H9 (cell line): ENCODE measurements at regions not wholly inside any gene's neighbourhood (a gene's known extent, or its start where the extent isn't known, plus 50 kb on each side); places are given as distances from the start of the nearest gene placed in this dataset.

Experiments
- DNase-seq: peaks from one replicate; pipeline ENCODE4 v3.0.0-alpha.2; 2017
- H2AFZ ChIP-seq: one replicate; pipeline ENCODE4 v1.6.1; 2013; ENCODE audit warnings: mild to moderate bottlenecking, low read length, control low read depth, moderate library complexity
- H2AK5ac ChIP-seq: 2 replicates; pipeline ENCODE4 v1.6.1; 2013; ENCODE audit warnings: low read length, control low read depth, mixed read lengths; ENCODE audit not compliant: insufficient read length
- H2BK120ac ChIP-seq: one replicate; pipeline ENCODE4 v1.6.1; 2013; ENCODE audit warnings: low read depth, mild to moderate bottlenecking, low read length, control low read depth, inconsistent platforms; ENCODE audit not compliant: poor library complexity, severe bottlenecking
- H2BK12ac ChIP-seq: 2 replicates; pipeline ENCODE4 v1.6.1; 2013; ENCODE audit warnings: low read length, control low read depth, mixed read lengths, low read depth; ENCODE audit not compliant: insufficient read length
- H2BK15ac ChIP-seq: 2 replicates; pipeline ENCODE4 v1.6.1; 2013; ENCODE audit warnings: low read depth, low read length, control low read depth
- H2BK20ac ChIP-seq: one replicate; pipeline ENCODE4 v1.6.1; 2013; ENCODE audit warnings: low read depth, mild to moderate bottlenecking, low read length, control low read depth, inconsistent platforms; ENCODE audit not compliant: poor library complexity, severe bottlenecking
- H2BK5ac ChIP-seq: 2 replicates; pipeline ENCODE4 v1.6.1; 2013; ENCODE audit warnings: low read length, control low read depth, mixed read lengths; ENCODE audit not compliant: insufficient read length
- H3K14ac ChIP-seq: 2 replicates; pipeline ENCODE4 v1.6.1; 2013; ENCODE audit warnings: low read length, control low read depth; ENCODE audit not compliant: insufficient read depth
- H3K18ac ChIP-seq: 2 replicates; pipeline ENCODE4 v1.6.1; 2013; ENCODE audit warnings: low read depth, mild to moderate bottlenecking, mixed read lengths, low read length, control low read depth; ENCODE audit not compliant: insufficient read length
- H3K23ac ChIP-seq: 2 replicates; pipeline ENCODE4 v1.6.1; 2013; ENCODE audit warnings: low read length, control low read depth, mixed read lengths, low read depth; ENCODE audit not compliant: insufficient read length
- H3K23me2 ChIP-seq: 2 replicates; pipeline ENCODE4 v1.6.1; 2013; ENCODE audit warnings: low read depth, mild to moderate bottlenecking, mixed read lengths, low read length, control low read depth; ENCODE audit not compliant: insufficient read length, poor library complexity, severe bottlenecking
- H3K27ac ChIP-seq: 2 replicates; pipeline ENCODE4 v1.5.1; 2013; ENCODE audit warnings: low read length, control low read depth, mixed read lengths, low read depth; ENCODE audit not compliant: insufficient read length
- H3K27me3 ChIP-seq: 2 replicates; pipeline ENCODE4 v1.6.1; 2013; ENCODE audit warnings: low read length, control low read depth, inconsistent platforms; ENCODE audit not compliant: insufficient read depth
- H3K4ac ChIP-seq: 2 replicates; pipeline ENCODE4 v1.6.1; 2013; ENCODE audit warnings: low read depth, mild to moderate bottlenecking, control low read depth, inconsistent platforms, low read length, moderate library complexity
- H3K4me1 ChIP-seq: 2 replicates; pipeline ENCODE4 v1.6.1; 2013; ENCODE audit warnings: low read length, control low read depth, inconsistent platforms; ENCODE audit not compliant: insufficient read depth
- H3K4me2 ChIP-seq: 2 replicates; pipeline ENCODE4 v1.6.1; 2013; ENCODE audit warnings: low read length, control low read depth, mixed read lengths; ENCODE audit not compliant: insufficient read length, insufficient read depth
- H3K56ac ChIP-seq: 2 replicates; pipeline ENCODE4 v1.6.1; 2013; ENCODE audit warnings: low read depth, mild to moderate bottlenecking, mixed read lengths, low read length, control low read depth; ENCODE audit not compliant: insufficient read length
- H3K79me1 ChIP-seq: 2 replicates; pipeline ENCODE4 v1.6.1; 2013; ENCODE audit warnings: low read depth, mild to moderate bottlenecking, moderate library complexity, low read length, control low read depth, inconsistent platforms; ENCODE audit not compliant: insufficient read depth, poor library complexity, severe bottlenecking
- H3K79me2 ChIP-seq: 2 replicates; pipeline ENCODE4 v1.6.1; 2013; ENCODE audit warnings: low read length, control low read depth, inconsistent platforms; ENCODE audit not compliant: insufficient read depth
- H3K9ac ChIP-seq: 2 replicates; pipeline ENCODE4 v1.6.1; 2013; ENCODE audit warnings: low read length, control low read depth, mixed read lengths; ENCODE audit not compliant: insufficient read length; ENCODE audit errors: extremely low read depth
- H3K9me3 ChIP-seq: one replicate; pipeline ENCODE4 v1.6.1; 2013; ENCODE audit warnings: low read depth, low read length, inconsistent platforms; ENCODE audit not compliant: control insufficient read depth
- H3T11ph ChIP-seq: one replicate; pipeline ENCODE4 v1.6.1; 2013; ENCODE audit warnings: mild to moderate bottlenecking, low read length, control low read depth, inconsistent platforms
- H4K20me1 ChIP-seq: one replicate; pipeline ENCODE4 v1.6.1; 2013; ENCODE audit not compliant: control insufficient read depth, insufficient read length, insufficient read depth
- H4K5ac ChIP-seq: 2 replicates; pipeline ENCODE4 v1.6.1; 2013; ENCODE audit warnings: low read depth, mild to moderate bottlenecking, mixed read lengths, low read length, control low read depth; ENCODE audit not compliant: insufficient read length
- H4K8ac ChIP-seq: replicated peaks from 2 replicates; pipeline ENCODE4 v1.6.1; 2013; ENCODE audit warnings: low read length, control low read depth, mixed read lengths, low read depth; ENCODE audit not compliant: insufficient read length
- H4K91ac ChIP-seq: 2 replicates; pipeline ENCODE4 v1.6.1; 2013; ENCODE audit warnings: low read depth, mild to moderate bottlenecking, moderate library complexity, mixed read lengths, low read length, control low read depth; ENCODE audit not compliant: insufficient read length
- H3K27ac Mint-ChIP-seq, 3 experiments: 2 replicates in 2 of 3; 3 replicates in 1 of 3; pipeline ENCODE4 v1.8.0; 2020 to 2021; ENCODE audit warnings: mixed read lengths in 3 of 3, mild to moderate bottlenecking in 1 of 3, moderate library complexity in 1 of 3
- H3K27me3 Mint-ChIP-seq: 2 replicates; pipeline ENCODE4 v1.8.0; 2021; ENCODE audit warnings: low read depth, mild to moderate bottlenecking, moderate library complexity, mixed read lengths
- H3K36me3 Mint-ChIP-seq, 3 experiments: 2 replicates in 2 of 3; 3 replicates in 1 of 3; pipeline ENCODE4 v1.8.0; 2020 to 2021; ENCODE audit warnings: low read depth in 3 of 3, mixed read lengths in 3 of 3; ENCODE audit not compliant: insufficient read depth in 1 of 3
- H3K4me1 Mint-ChIP-seq, 2 experiments: 2 replicates each; pipeline ENCODE4 v1.8.0; 2020; ENCODE audit warnings: mixed read lengths in 2 of 2
- H3K4me3 Mint-ChIP-seq, 2 experiments: 2 replicates in 1 of 2; 3 replicates in 1 of 2; pipeline ENCODE4 v1.8.0; 2020 to 2021; ENCODE audit warnings: mild to moderate bottlenecking in 2 of 2, mixed read lengths in 2 of 2, moderate library complexity in 1 of 2
- H3K9me3 Mint-ChIP-seq, 2 experiments: 2 replicates in 1 of 2; 3 replicates in 1 of 2; pipeline ENCODE4 v1.8.0; 2020; ENCODE audit warnings: mild to moderate bottlenecking in 2 of 2, mixed read lengths in 2 of 2, moderate library complexity in 1 of 2
- CTCF ChIP-seq: fragments of 200-600 bp; sonication (generic); conservative IDR thresholded peaks from 3 replicates; pipeline ENCODE4 v1.8.0; 2021; ENCODE audit warnings: antibody characterized with exemption, mild to moderate bottlenecking
- WGBS: extraction: QIAGEN DNeasy Blood & Tissue Kit; methylation state at CpG from one replicate; pipeline ENCODE4 v1.1.7; 2013; ENCODE audit warnings: missing lambda C conversion rate, low lambda C conversion rate, mixed read lengths; ENCODE audit not compliant: insufficient read length; ENCODE audit errors: extremely low coverage; 5-methylcytosine and 5-hydroxymethylcytosine counted together

DNA sequence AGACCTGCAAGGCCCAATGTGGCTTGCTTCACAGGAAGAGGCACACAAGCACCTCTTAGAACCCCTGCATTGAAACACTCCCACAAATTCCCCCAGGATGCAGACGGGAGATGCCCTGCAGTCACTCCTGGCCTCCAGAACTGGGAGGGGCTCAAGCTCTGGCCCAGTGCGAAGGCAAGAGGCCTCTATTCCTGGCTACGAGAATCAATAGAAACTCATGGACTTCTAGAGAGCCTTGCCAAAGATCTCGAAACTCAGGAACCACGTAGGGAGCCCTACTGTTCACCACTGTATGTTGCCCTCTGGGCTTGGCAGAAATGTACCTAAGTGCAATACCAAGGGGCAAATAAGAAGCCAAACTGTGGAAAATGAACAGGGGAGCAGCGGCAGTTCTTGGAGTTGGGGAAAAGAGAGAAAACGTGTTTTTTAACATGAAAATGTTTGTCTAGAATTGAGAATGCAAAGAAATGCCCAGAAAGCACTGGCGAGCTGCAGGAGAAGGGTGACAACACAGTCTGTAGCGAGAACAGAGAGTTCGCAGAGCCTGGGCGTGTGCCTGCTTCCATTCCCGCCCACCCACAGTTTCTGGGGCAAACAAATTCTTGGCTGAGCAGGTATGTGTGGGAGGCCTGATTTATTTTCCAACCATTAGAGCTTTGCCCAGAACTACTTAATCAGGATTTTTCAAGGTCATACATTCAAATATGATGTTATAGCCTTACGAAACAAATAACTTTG, 260.5 kb upstream of the KLF14 start:
- H3K4me1 ChIP-seq = no peaks in the 10 kb centered on the region
- no peak overlapping the region for H4K8ac ChIP-seq
- H3T11ph ChIP-seq = no peak overlapping the region
- no peak overlapping the region for H2AFZ ChIP-seq
- no peak overlapping the region for H3K56ac ChIP-seq
- no peak overlapping the region for H3K4me3 Mint-ChIP-seq
- no peak overlapping the region for H3K23ac ChIP-seq
- H3K36me3 Mint-ChIP-seq = no peaks in the 10 kb centered on the region
- 0 out of 7 replicates have a peak overlapping the region, but pooled peaks of 2 of the 3 experiments have one; percentile 26 to 74 for H3K27ac Mint-ChIP-seq
- no peak overlapping the region for H2BK120ac ChIP-seq
- TF ChIP-seq CTCF = no peak
- no peaks in the 10 kb centered on the region for H3K9me3 ChIP-seq
- no peak overlapping the region for H2AK5ac ChIP-seq
- no peak overlapping the region for H2BK5ac ChIP-seq
- H2BK12ac ChIP-seq = no peak overlapping the region
- no peak overlapping the region; the same call in 1 of the 2 replicates for H3K14ac ChIP-seq
- DNase-seq = no peak
- H3K9me3 Mint-ChIP-seq = no peaks in the 10 kb centered on the region
- no peaks in the 10 kb centered on the region for H3K79me2 ChIP-seq
- no CpG with 5 or more reads among the region's 13 CpGs for WGBS
- H3K27me3 Mint-ChIP-seq = no peaks in the 10 kb centered on the region
- peaks cover 11 to 20% of the 10 kb centered on the region in 2 experiments for H3K4me1 Mint-ChIP-seq
- H3K18ac ChIP-seq = no peak overlapping the region
- H4K20me1 ChIP-seq = no peaks in the 10 kb centered on the region
- H2BK15ac ChIP-seq = no peak overlapping the region
- H3K4ac ChIP-seq = no peak overlapping the region
- H3K23me2 ChIP-seq = no peaks in the 10 kb centered on the region
- no peak overlapping the region for H4K91ac ChIP-seq
- no peak overlapping the region for H4K5ac ChIP-seq
- H3K27me3 ChIP-seq = no peaks in the 10 kb centered on the region
- no peak overlapping the region for H2BK20ac ChIP-seq
- no peak overlapping the region for H3K4me2 ChIP-seq
- no peaks in the 10 kb centered on the region for H3K79me1 ChIP-seq
- no peak overlapping the region for H3K9ac ChIP-seq
- no peak overlapping the region for H3K27ac ChIP-seq
